HCT116 (cell line): ENCODE measurements at regions not wholly inside any gene's neighbourhood (a gene's known extent, or its start where the extent isn't known, plus 50 kb on each side); places are given as distances from the start of the nearest gene placed in this dataset.

ENCODE experiments used
- CEBPB ChIP-seq: IDR thresholded peaks from 2 replicates; pipeline ENCODE4 v1.6.1; 2012; ENCODE audit warnings: low read depth
- CTCF ChIP-seq, 3 experiments: fragments of 200-600 bp in 1 of 3; sonication (generic) in 1 of 3; IDR thresholded peaks in 2 of 3; conservative IDR thresholded peaks in 1 of 3; 2 replicates each; pipeline ENCODE4 v1.5.1; 2012 to 2017; ENCODE audit warnings: low read depth in 2 of 3, low read length in 2 of 3, antibody characterized with exemption in 1 of 3, borderline replicate concordance in 1 of 3, control low read depth in 1 of 3, mild to moderate bottlenecking in 1 of 3, mixed read lengths in 1 of 3, mixed run types in 1 of 3, moderate library complexity in 1 of 3; ENCODE audit not compliant: insufficient read depth in 1 of 3
- EZH2 ChIP-seq: fragments of 200-600 bp; sonication (generic); IDR thresholded peaks from 2 replicates; pipeline ENCODE4 v1.6.1; 2017; ENCODE audit warnings: antibody characterized with exemption, mixed run types
- POLR2AphosphoS5 ChIP-seq: IDR thresholded peaks from 2 replicates; pipeline ENCODE4 v1.6.1; 2011; ENCODE audit warnings: mild to moderate bottlenecking, low read depth, low read length, moderate library complexity
- ZFX ChIP-seq: fragments of 450-650 bp; IDR thresholded peaks from 2 replicates; pipeline ENCODE4 v1.6.1; 2017

GRCh38 chrX:8027827-8028226 lies 100.6 kb upstream of the PNPLA4 start:
- TF ChIP-seq CEBPB (no peak), EZH2 (no peak), CTCF (IDR thresholded peaks at IDR 0.05 in 2 of 3, conservative IDR thresholded peaks at IDR 0.05 in 1 of 3; ENCODE audit: borderline replicate concordance in 1 of 3, insufficient read depth in 1 of 3, low read depth in 2 of 3, low read length in 2 of 3) (no peak), POLR2AphosphoS5 (no peak), ZFX (no peak)
